GM19372 (cell line): ENCODE measurements at regions not wholly inside any gene's neighbourhood (a gene's known extent, or its start where the extent isn't known, plus 50 kb on each side); places are given as distances from the start of the nearest gene placed in this dataset.
"Not testable (repeated sequence)": the region's sequence is repeated elsewhere in the genome, so short reads cannot be mapped to it uniquely, and the experiment has no call there.

Experiments used
- ATAC-seq: cut with Tn5 transposase; IDR thresholded peaks from one replicate; pipeline ENCODE4 v1.9.1; 2021; ENCODE audit warnings: mild to moderate bottlenecking, low read depth, moderate library complexity; ENCODE audit not compliant: unreplicated experiment

GRCh38 chr10:21296575-21297355, 228.7 kb downstream of the SKIDA1 start:
- ATAC-seq: no peak

DNA sequence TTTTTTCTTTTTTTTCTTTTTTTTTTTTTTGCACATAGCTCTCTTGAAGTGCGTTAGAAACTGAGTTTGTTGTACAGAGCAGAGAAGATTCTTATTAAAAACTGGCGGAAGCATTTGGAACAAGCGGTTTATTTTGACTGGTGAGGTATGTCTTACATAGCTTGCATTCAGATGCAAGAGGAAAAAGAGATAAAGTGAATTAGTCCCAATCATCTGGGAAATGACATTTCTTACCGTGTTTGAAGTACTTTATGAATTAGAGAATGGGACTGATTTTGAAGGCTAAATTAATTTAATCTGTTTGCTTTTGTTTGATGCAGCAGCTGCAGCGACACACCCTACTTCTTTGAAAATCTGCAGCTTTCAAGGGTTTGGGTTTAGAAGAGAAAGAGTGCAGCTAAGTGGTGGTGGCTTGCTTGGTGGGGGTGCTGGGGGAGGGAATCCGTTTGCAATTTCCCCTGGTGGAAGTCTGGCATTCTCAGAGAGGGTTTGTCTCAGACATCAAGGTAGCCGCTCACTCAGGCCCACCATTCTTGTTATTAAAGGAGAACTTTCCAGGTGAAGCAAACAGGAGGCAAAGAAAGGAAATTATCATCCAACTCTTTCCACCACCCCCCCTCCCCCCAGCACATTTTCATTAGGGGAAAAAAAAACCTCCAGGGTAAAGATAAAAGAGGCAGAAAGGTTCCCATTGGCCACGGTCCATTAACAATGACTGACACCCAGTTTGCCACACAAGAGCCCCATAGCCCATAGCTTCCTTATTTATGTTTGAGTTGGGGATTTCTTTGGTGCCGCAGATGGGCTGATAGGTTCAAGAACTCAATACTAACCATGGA, 231.7 kb downstream of the SKIDA1 start:
- ATAC-seq: no peak

GRCh38 chr10:21292763-21293517, 232.5 kb downstream of the SKIDA1 start:
- no peak for ATAC-seq

GRCh38 chr10:21290499-21291160, 234.9 kb downstream of the SKIDA1 start:
- ATAC-seq: no peak

DNA sequence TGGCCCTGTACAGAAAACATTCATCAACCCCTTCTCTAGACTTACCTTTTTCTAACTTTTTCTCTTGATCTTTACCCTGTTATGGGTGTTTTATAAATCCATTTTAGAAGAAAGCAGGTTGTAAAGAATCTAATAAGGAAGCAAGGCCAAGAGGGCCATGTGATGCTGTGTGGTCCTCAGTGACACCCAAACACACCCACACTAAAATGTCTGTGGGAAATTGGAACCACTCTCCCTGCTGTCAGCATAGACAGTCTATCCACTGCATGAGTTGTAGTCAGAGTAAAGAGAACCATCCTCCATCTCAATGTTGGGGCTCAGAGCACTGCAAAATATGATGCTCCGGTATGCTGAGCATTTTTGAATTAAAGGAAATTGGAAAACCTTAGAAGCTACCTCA, 235.5 kb downstream of the SKIDA1 start:
- ATAC-seq: no peak

- ATAC-seq: no peak
These were observed 236.2 kb downstream of the SKIDA1 start for GRCh38 chr10:21289271-21289670.

GRCh38 chr10:21285742-21286331, 239.6 kb downstream of the SKIDA1 start:
- no peak for ATAC-seq

GRCh38 chr10:21285207-21285606, 240.3 kb downstream of the SKIDA1 start:
- ATAC-seq: no peak

GRCh38 chr10:21284301-21284700, 241.2 kb downstream of the SKIDA1 start:
- no peak for ATAC-seq

- ATAC-seq: not testable (repeated sequence)
These were observed 242.4 kb downstream of the SKIDA1 start for GRCh38 chr10:21283053-21283452.

- no peak for ATAC-seq
These were observed 243.6 kb downstream of the SKIDA1 start for GRCh38 chr10:21281765-21282484.

DNA sequence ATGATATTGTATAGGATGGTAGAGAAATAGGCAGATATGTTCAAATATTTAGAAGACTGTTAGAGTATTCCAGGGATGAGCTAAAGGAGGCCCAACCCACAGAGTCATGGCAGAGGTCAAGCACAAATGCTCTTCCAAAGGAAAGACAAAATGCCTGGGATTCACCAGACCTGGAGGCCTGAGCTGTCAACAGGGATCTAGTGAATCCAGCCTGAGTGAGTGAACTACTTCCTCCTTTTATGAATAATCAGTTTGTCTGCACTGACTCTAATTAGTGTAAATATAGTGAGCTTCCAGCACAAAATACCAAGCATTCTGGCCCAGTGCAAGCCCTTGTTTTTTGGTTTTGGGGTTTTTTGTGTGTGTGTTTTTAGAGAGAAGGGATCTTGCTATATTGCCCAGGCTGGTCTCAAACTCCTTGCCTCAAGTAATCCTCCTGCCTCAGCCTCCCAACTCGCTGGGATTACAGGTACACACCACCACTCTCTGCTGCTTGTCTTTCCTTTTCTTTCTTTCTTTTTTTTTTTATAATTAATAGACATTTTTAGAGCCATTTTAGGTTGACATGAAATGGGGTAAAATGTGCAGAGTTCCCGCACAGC, 244.4 kb downstream of the SKIDA1 start:
- no peak for ATAC-seq

DNA sequence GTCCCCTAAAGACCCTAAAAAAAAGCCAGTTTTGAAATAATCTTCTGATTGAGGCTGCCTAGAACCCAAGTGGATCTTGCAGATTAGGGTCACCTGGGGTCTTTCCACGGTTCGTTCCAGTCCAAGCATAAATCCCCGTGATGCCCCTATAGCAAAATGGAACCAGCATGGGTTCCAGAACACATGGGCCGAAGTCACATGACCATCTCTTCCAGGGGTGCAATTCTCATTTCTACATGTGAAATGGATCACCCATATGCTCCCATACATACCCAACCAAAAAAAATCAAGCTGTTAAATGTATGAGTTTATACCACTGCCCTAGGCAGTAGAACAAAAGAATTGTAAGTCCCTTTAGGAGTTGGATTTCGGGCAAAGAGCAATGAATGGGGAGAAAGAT, 245.4 kb downstream of the SKIDA1 start:
- no peak for ATAC-seq

DNA sequence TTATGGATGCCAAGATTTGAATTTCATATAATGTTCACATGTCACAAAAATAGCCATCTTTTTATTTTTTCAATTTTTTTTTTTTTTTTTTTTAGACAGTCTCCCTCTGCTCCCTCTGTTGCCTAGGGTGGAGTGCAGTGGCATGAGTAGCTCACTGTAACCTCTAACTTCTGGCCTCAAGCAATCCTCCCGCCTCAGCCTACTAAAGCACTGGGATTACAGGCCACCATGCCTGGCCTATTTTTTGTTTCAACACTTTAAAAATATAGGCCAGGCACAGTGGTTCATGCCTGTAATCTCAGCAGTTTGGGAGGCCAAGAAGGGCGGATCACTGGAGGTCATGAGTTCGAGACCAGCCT, 246.3 kb downstream of the SKIDA1 start:
- no peak for ATAC-seq

- ATAC-seq: peak; percentile 87
These were observed 246.8 kb downstream of the SKIDA1 start for GRCh38 chr10:21278491-21279216.

- no peak for ATAC-seq
These were observed 252.0 kb downstream of the SKIDA1 start for GRCh38 chr10:21273400-21273968.

GRCh38 chr10:21272643-21273399, 252.7 kb downstream of the SKIDA1 start:
- no peak for ATAC-seq
